ENCODE measurements at regions not wholly inside any gene's neighbourhood (a gene's known extent, or its start where the extent isn't known, plus 50 kb on each side); places are given as distances from the start of the nearest gene placed in this dataset.
"Not testable (repeated sequence)": the region's sequence is repeated elsewhere in the genome, so short reads cannot be mapped to it uniquely, and the experiment has no call there.

DNA sequence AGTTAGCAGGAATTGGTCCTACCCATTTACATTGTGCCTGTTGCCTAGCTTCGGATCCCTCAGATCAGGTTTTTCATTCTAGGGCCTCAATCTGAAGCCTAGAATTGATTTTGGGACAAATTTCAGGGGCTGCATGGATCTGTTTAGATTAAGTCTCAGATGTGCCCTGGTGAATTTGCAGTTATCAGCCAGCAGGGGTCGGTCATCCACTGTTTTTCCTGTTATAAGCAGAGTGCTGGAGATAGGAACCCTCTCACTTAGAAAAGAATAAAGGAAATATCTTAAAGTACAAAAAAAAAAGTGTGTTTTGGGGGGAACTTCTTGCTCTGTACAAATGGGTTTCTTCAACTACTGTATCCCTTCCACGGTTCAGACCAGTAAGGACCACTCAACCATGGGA, 212.5 kb downstream of the BCHE start:
- Histone ChIP-seq H3K4me3 (ENCODE audit: low read depth in 1 of 2, low read length in 2 of 2) (no peak overlapping the region), H3K9me3 (ENCODE audit: low read length) (peaks cover 4% of the 10 kb centered on the region), H3K27me3 (ENCODE audit: control insufficient read depth in 1 of 2, insufficient read depth in 2 of 2, low read length in 2 of 2) (no peaks in the 10 kb centered on the region), H3K27ac (ENCODE audit: low read depth, low read length) (no peak overlapping the region), H3K9ac (ENCODE audit: low read length) (no peak overlapping the region), H3K36me3 (ENCODE audit: insufficient read depth, low read length) (no peaks in the 10 kb centered on the region), H3K4me1 (ENCODE audit: insufficient read depth, low read length) (peaks cover 9% of the 10 kb centered on the region)

DNA sequence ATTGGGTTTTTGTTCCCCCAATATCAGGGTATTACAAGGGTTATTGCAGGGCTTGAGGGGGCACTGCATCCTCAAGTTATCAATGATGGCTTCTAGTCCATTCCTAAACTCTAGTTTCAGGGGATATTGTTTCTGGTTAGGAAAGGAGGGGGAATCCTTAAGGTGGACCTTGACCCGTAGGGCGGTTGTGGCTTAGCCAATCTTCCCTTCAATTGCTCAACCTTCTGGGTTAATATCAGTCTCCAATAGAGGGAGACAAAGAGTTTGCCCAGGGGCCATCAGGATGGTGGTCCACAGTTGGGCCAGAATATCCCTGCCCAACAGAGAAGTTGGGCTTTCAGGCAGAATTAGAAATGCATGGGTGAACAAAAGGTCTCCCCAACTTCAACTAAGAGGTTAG, 214.9 kb downstream of the BCHE start:
- Histone ChIP-seq H3K27ac (ENCODE audit: low read depth, low read length) (no peak overlapping the region), H3K4me1 (ENCODE audit: insufficient read depth, low read length) (peaks cover 16% of the 10 kb centered on the region), H3K4me3 (ENCODE audit: low read depth in 1 of 2, low read length in 2 of 2) (no peak overlapping the region), H3K9me3 (ENCODE audit: low read length) (peaks cover 4% of the 10 kb centered on the region), H3K36me3 (ENCODE audit: insufficient read depth, low read length) (no peaks in the 10 kb centered on the region), H3K27me3 (ENCODE audit: control insufficient read depth in 1 of 2, insufficient read depth in 2 of 2, low read length in 2 of 2) (no peaks in the 10 kb centered on the region), H3K9ac (ENCODE audit: low read length) (no peak overlapping the region)

DNA sequence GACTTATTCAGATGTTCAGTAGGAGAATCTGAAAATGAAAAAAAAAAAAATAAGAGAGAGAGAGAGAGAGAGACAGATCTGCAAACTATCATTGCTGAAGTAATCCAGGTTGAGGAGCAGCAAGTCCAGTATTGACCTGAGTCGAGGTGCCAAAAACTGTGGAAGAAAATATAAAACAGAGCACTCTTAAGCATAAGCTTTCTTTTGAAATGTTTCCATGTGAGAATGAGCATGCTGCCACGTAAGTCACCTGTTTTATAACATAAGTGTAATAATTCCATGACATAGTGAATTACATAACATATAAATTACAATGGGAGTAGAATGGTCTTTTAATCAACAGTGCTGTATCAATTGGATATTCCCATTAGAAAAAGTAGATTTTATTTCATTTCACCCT, 218.2 kb downstream of the BCHE start:
- Histone ChIP-seq H3K9me3 (ENCODE audit: low read length) (peaks cover 4% of the 10 kb centered on the region), H3K36me3 (ENCODE audit: insufficient read depth, low read length) (no peaks in the 10 kb centered on the region), H3K27me3 (ENCODE audit: control insufficient read depth in 1 of 2, insufficient read depth in 2 of 2, low read length in 2 of 2) (no peaks in the 10 kb centered on the region), H3K4me3 (ENCODE audit: low read depth in 1 of 2, low read length in 2 of 2) (no peak overlapping the region), H3K4me1 (ENCODE audit: insufficient read depth, low read length) (peaks cover 24% of the 10 kb centered on the region), H3K9ac (ENCODE audit: low read length) (no peak overlapping the region), H3K27ac (ENCODE audit: low read depth, low read length) (peak overlapping the region; percentile 35)

DNA sequence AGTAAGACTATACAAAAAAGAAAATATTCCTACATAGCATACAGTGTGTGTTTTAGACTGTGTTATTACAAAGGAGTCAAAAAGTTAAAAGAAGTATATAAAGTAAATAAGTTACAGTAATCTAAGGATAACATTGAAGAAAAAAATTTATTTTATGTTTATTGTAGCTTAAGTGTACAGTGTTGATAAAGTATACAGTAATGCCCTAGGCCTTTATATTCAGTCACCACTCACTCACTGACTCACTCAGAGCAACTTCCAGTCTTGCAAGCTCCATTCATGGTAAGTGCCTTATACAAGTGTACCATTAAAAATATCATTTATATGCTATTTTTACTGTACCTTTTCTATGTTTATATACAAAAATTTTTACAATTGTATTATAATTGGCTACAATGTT, 220.1 kb downstream of the BCHE start:
- Histone ChIP-seq H3K9ac (ENCODE audit: low read length) (no peak overlapping the region), H3K27me3 (ENCODE audit: control insufficient read depth in 1 of 2, insufficient read depth in 2 of 2, low read length in 2 of 2) (no peaks in the 10 kb centered on the region)

DNA sequence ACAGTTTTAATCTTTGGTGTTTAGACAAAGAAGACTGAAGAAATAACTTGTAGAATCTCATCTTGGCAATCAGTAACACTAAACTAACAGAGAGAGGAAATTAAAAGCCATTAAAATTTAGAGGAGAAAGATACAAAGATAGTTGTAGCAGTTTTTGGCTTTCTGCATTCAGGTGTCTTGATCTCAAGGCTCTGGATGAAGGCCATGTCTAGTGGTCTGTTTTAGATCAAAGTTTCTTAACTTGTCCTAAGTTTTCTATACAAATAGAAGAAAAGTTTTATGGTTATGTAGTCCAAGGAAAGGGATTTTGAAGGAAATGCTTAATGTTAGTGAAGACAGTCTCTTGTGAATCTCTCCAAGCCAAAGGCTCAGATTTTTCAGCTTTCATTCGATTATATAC, 222.9 kb downstream of the BCHE start:
- Histone ChIP-seq H3K4me1 (ENCODE audit: insufficient read depth, low read length) (peaks cover 28% of the 10 kb centered on the region), H3K9me3 (ENCODE audit: low read length) (no peaks in the 10 kb centered on the region), H3K27ac (ENCODE audit: low read depth, low read length) (peak overlapping the region; percentile 30), H3K4me3 (ENCODE audit: low read depth in 1 of 2, low read length in 2 of 2) (no peak overlapping the region), H3K36me3 (ENCODE audit: insufficient read depth, low read length) (no peaks in the 10 kb centered on the region), H3K9ac (ENCODE audit: low read length) (no peak overlapping the region), H3K27me3 (ENCODE audit: control insufficient read depth in 1 of 2, insufficient read depth in 2 of 2, low read length in 2 of 2) (no peaks in the 10 kb centered on the region)

More for the DNA sequence above, 220.1 kb downstream of the BCHE start:
- Histone ChIP-seq H3K4me1 (ENCODE audit: insufficient read depth, low read length) (peaks cover 24% of the 10 kb centered on the region), H3K9me3 (ENCODE audit: low read length) (peaks cover 4% of the 10 kb centered on the region), H3K27ac (ENCODE audit: low read depth, low read length) (no peak overlapping the region), H3K36me3 (ENCODE audit: insufficient read depth, low read length) (no peaks in the 10 kb centered on the region), H3K4me3 (ENCODE audit: low read depth in 1 of 2, low read length in 2 of 2) (no peak overlapping the region)

DNA sequence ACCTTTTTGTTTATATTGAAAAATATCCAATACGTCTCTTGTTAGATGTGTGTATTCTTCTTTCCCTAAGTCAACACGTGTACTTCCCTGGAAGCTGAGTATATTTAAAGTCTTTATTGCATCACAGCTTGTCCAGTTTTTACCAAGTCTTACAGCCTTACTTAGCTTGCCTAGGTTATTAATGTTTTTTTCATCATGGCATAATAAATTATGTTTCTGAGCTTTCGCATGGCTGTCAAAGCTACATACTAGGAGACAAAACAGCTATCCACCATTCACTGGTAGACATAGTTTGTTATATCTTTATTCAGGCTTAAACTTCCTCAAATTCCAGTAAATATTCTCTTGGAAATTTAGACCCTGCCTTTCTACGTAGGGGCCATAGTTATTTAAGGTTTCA, 224.2 kb downstream of the BCHE start:
- Histone ChIP-seq H3K4me1 (ENCODE audit: insufficient read depth, low read length) (peaks cover 21% of the 10 kb centered on the region), H3K36me3 (ENCODE audit: insufficient read depth, low read length) (no peaks in the 10 kb centered on the region), H3K9ac (ENCODE audit: low read length) (no peak overlapping the region), H3K4me3 (ENCODE audit: low read depth in 1 of 2, low read length in 2 of 2) (no peak overlapping the region), H3K27me3 (ENCODE audit: control insufficient read depth in 1 of 2, insufficient read depth in 2 of 2, low read length in 2 of 2) (no peaks in the 10 kb centered on the region), H3K9me3 (ENCODE audit: low read length) (no peaks in the 10 kb centered on the region), H3K27ac (ENCODE audit: low read depth, low read length) (peak overlapping the region; percentile 10)

DNA sequence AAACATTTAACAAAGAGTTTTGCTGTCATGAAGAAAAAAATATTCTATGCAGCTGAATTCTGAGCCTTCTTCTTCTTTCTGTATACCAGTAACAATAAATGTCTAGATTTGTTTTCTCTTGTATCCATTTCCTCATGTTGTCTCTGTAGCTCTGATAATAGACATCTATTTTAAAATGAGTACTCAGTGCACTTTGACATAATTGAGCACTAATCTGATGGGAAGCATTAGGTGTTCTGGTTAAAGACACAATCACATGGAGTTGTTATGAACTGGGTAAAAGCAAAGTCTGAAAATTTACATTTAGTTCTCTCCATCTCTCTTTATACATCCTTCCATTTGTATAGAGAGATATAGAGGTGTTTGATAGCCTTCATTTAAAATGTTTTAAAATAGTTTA, 230.0 kb downstream of the BCHE start:
- H3K4me1 ChIP-seq (ENCODE audit: insufficient read depth, low read length) = peaks cover 8% of the 10 kb centered on the region
- no peak overlapping the region for H3K4me3 ChIP-seq (ENCODE audit: low read depth in 1 of 2, low read length in 2 of 2)
- H3K9ac ChIP-seq (ENCODE audit: low read length) = no peak overlapping the region
- H3K9me3 ChIP-seq (ENCODE audit: low read length) = no peaks in the 10 kb centered on the region
- H3K27me3 ChIP-seq (ENCODE audit: control insufficient read depth in 1 of 2, insufficient read depth in 2 of 2, low read length in 2 of 2) = no peaks in the 10 kb centered on the region
- no peaks in the 10 kb centered on the region for H3K36me3 ChIP-seq (ENCODE audit: insufficient read depth, low read length)
- no peak overlapping the region for H3K27ac ChIP-seq (ENCODE audit: low read depth, low read length)

DNA sequence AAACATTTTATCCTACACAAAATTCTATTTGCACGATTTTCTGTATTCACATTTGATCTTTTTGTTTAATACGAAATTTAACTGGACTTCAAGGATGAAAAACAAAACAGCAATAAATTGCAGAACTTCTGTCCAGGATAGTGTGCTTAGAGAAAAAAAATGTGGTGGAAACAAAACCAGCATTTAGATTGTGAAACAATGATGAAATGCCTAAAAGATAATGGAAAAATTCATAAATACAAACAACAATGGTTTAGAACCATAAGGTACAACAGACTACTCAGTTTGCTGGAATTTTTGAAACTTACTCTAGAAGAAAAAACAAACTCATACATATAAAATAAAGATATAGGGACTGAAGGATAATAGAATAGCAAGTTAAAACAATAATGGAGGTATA, 234.0 kb downstream of the BCHE start:
- Histone ChIP-seq H3K36me3 (ENCODE audit: insufficient read depth, low read length) (no peaks in the 10 kb centered on the region), H3K4me3 (ENCODE audit: low read depth in 1 of 2, low read length in 2 of 2) (no peak overlapping the region), H3K27me3 (ENCODE audit: control insufficient read depth in 1 of 2, insufficient read depth in 2 of 2, low read length in 2 of 2) (no peaks in the 10 kb centered on the region), H3K27ac (ENCODE audit: low read depth, low read length) (no peak overlapping the region), H3K4me1 (ENCODE audit: insufficient read depth, low read length) (peaks cover 4% of the 10 kb centered on the region), H3K9me3 (ENCODE audit: low read length) (no peaks in the 10 kb centered on the region), H3K9ac (ENCODE audit: low read length) (no peak overlapping the region)

DNA sequence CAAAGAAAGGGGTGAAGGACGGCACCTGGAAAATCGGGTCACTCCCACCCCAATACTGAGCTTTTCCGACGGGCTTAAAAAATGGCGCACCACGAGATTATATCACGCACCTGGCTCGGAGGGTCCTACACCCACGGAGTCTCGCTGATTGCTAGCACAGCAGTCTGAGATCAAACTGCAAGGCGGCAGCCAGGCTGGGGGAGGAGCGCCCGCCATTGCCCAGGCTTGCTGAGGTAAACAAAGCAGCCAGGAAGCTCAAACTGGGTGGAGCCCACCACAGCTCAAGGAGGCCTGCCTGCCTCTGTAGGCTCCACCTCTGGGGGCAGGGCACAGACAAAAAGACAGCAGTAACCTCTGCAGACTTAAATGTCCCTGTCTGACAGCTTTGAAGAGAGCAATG, 264.7 kb downstream of the BCHE start:
- H3K4me1 ChIP-seq (ENCODE audit: insufficient read depth, low read length); H3K27me3 ChIP-seq (ENCODE audit: control insufficient read depth in 1 of 2, insufficient read depth in 2 of 2, low read length in 2 of 2); H3K36me3 ChIP-seq (ENCODE audit: insufficient read depth, low read length); H3K27ac ChIP-seq (ENCODE audit: low read depth, low read length); H3K9ac ChIP-seq (ENCODE audit: low read length); H3K4me3 ChIP-seq (ENCODE audit: low read depth in 1 of 2, low read length in 2 of 2); H3K9me3 ChIP-seq (ENCODE audit: low read length): not testable (repeated sequence)

DNA sequence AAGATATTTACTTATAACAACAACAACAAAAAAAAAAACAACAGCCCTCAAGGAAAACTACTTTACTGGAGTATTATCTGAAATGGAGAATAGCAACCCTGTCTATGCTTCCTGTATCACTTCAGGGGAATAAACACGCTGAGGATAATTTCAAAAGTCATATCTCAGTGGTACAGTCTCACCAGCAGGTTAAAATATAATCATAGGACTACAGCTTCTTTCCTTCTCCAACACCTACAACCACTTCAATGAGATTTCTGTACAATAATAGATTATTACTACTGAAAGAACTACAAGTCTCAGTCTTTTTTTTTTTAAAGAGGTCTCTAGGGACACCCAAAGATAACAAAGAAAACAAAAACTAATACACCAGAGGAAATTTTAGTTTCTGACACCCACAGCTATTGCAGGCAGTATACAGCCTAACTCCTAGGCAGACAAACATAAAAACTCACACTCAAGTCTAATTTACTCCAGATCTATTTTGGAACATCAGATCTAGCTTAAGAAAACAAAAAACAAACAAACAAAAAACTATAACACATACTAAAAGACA, 268.2 kb downstream of the BCHE start:
- no peak overlapping the region for H3K9ac ChIP-seq (ENCODE audit: low read length)
- no peaks in the 10 kb centered on the region for H3K9me3 ChIP-seq (ENCODE audit: low read length)
- no peaks in the 10 kb centered on the region for H3K4me1 ChIP-seq (ENCODE audit: insufficient read depth, low read length)
- no peak overlapping the region for H3K4me3 ChIP-seq (ENCODE audit: low read depth in 1 of 2, low read length in 2 of 2)
- no peaks in the 10 kb centered on the region for H3K36me3 ChIP-seq (ENCODE audit: insufficient read depth, low read length)
- no peaks in the 10 kb centered on the region for H3K27me3 ChIP-seq (ENCODE audit: control insufficient read depth in 1 of 2, insufficient read depth in 2 of 2, low read length in 2 of 2)
- H3K27ac ChIP-seq (ENCODE audit: low read depth, low read length) = no peak overlapping the region

DNA sequence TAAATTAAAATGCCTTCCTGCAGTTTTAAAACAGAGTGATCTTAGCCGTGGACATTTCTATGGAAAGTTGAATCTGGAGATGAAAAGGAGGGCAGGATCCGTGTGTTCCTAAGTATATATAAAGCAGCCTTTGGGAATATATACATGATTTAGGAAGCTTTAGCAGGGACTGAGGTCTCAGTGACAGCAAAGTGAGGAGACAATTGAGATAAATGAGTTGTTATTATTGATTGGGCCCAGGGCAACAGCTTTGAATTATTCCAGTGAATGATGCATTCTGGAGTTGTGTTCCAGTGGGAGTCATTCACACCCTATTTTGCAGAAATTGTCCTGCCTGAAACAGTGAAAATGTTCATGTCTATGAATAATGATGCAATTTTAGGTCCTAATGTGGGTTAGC, 281.4 kb downstream of the BCHE start:
- no peak overlapping the region for H3K27ac ChIP-seq (ENCODE audit: low read depth, low read length)
- no peaks in the 10 kb centered on the region for H3K9me3 ChIP-seq (ENCODE audit: low read length)
- H3K36me3 ChIP-seq (ENCODE audit: insufficient read depth, low read length) = no peaks in the 10 kb centered on the region
- no peak overlapping the region for H3K4me3 ChIP-seq (ENCODE audit: low read depth in 1 of 2, low read length in 2 of 2)
- no peaks in the 10 kb centered on the region for H3K4me1 ChIP-seq (ENCODE audit: insufficient read depth, low read length)
- H3K27me3 ChIP-seq (ENCODE audit: control insufficient read depth in 1 of 2, insufficient read depth in 2 of 2, low read length in 2 of 2) = no peaks in the 10 kb centered on the region
- no peak overlapping the region for H3K9ac ChIP-seq (ENCODE audit: low read length)

DNA sequence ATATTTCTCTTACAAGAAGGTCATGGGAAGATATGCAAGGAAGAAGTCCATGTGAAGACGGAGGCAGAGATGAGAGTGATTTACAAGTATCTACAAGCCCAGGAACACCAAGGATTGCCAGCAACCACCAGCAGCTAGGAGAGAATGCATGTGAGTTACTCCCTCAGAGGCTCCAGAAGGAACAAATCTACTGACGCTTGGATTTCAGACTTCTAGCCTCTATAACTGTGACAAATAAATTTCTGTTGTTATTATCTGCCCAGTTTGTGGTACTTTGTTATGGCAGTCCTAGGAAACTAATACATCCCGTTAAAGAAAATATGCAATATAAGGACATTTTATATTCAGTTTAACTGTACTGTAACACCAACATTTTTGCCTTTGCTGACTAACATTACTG, 283.9 kb downstream of the BCHE start:
- H3K9me3 ChIP-seq (ENCODE audit: low read length) = no peaks in the 10 kb centered on the region
- no peaks in the 10 kb centered on the region for H3K36me3 ChIP-seq (ENCODE audit: insufficient read depth, low read length)
- no peaks in the 10 kb centered on the region for H3K4me1 ChIP-seq (ENCODE audit: insufficient read depth, low read length)
- H3K4me3 ChIP-seq (ENCODE audit: low read depth in 1 of 2, low read length in 2 of 2) = no peak overlapping the region
- no peaks in the 10 kb centered on the region for H3K27me3 ChIP-seq (ENCODE audit: control insufficient read depth in 1 of 2, insufficient read depth in 2 of 2, low read length in 2 of 2)
- no peak overlapping the region for H3K27ac ChIP-seq (ENCODE audit: low read depth, low read length)
- H3K9ac ChIP-seq (ENCODE audit: low read length) = no peak overlapping the region

Data from muscle layer of colon (tissue), 2 donors.